EL (cell line): ENCODE measurements at regions not wholly inside any gene's neighbourhood (a gene's known extent, or its start where the extent isn't known, plus 50 kb on each side); places are given as distances from the start of the nearest gene placed in this dataset.

Source experiments
- DNase-seq: peaks from one replicate; pipeline ENCODE4 v3.0.0-alpha.2; 2016

DNA sequence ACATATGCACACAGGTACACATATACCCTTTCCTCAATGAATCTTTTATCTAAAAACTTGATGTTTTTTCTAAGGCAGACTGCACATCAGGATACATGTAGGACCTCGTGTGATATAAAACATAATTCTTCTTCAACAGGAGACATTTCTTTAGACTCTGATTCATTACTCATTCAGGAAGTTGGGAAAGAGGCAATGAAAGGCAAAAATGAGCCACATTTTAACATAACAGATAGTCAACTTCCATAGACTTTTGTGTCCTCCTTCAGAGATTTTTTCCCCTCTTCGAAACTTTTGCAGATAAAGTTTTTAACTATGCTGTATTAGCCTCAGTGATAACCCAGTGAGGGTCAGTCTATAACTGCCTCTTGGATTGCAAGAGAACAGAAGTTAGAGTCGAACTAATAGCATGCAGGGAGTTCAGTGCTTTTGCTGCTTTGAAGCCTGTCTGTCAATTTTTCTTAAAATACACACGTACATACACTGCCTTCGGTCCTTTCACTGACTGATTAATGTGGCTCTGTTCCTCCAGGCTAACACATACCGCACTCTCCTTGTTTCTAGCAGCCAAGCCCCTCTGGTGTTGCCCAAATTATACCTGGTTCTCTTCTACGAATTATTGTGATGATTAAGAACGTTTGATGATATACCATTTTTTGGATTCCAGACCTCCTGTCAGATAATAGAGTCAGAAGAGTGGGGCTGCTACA lies 562.5 kb upstream of the MAP3K7 start:
- DNase-seq: no peak

DNA sequence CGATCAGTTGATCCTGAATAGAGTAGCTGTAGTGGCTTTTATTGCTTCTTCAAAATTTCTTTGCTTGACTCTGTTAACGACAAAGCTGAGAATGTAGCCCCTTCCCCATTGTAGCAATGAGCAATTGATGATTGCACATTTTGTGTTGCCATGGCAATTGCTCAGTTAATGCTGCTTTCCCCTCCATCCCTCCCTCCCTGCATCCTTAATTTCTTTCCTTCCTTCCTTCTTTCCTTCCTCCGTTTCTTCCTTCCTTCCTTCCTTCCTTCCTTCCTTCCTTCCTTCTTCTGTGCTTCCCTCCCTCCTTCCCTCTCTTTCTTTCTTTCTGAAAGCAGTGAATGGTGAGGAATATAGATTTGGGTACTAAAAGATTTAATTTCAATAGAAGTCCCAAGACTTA lies 557.3 kb upstream of the MAP3K7 start:
- DNase-seq: no peak

DNA sequence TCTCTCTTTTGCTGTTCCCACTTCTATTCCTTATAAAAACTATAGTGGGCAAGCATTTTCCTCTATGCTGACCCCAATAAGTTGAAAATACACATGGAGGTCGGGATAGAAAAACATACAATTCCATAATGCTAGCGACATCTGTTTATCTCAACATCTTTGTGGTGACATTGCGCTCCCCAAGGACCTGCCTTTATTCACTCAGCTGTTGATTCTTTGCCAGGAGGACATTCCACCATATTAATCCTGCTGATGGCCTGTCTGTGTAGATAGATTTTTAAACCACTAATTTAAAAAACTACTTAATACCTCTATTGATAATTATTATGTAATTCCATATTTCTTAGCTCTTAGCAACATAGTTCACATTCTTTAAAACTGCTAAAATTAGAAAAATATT lies 555.3 kb upstream of the MAP3K7 start:
- DNase-seq: no peak

DNA sequence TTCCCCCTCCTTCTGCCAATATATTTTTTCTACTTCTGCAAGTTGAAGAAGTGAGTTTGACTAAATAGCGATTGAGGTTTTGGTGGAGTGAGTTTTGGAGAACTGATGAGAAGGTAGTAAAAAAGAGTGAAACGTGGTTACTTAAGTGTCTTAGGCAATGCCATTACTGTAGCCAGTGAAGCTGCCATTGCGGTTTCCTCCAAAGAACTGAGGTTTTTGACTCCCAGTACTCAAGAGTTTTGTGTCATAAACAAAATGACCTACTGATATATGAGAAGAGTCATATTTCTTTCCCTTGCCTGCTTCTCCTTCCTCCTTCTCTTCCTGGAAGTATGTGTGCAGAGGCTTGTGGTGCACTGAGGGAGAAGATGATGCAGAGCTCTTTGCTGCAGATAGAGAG lies 554.5 kb upstream of the MAP3K7 start:
- no peak for DNase-seq

DNA sequence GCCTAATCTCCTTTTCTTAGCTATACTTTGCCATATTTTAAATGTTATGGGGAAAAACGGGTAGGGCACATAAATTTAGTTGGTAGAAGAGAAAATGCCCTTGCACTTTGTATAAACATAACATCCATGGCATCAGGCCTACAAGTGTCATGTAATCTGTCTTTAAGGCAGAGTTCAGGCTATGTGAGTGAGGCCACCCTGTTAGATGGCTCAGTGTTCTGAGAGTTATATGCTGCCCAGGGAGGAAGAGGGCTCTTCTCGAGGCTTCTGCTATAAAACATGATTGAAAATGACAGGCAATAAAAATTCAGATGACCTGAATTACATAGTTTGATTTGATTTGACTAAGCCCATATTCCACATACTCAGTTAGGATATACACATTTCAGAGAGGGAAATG lies 553.6 kb upstream of the MAP3K7 start:
- DNase-seq: no peak

DNA sequence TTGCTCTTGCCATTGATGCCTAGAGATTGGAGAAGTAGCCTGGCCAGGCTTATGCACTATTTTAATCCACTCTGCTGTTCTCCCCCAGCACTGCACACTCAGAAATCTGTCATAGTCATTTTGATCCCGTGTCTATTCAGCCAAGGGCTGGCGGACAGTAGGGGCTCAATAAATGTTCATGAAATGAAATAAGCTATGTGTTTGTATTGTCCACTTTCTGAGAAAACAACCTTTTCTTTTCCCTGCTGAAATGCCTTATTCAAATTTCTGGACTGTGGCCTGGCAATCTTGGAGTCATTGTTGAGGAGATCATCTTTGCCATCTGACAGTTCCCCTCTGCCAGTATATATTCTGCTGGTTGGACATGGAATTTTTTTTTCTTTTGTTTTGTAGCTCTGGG lies 550.4 kb upstream of the MAP3K7 start:
- no peak for DNase-seq

DNA sequence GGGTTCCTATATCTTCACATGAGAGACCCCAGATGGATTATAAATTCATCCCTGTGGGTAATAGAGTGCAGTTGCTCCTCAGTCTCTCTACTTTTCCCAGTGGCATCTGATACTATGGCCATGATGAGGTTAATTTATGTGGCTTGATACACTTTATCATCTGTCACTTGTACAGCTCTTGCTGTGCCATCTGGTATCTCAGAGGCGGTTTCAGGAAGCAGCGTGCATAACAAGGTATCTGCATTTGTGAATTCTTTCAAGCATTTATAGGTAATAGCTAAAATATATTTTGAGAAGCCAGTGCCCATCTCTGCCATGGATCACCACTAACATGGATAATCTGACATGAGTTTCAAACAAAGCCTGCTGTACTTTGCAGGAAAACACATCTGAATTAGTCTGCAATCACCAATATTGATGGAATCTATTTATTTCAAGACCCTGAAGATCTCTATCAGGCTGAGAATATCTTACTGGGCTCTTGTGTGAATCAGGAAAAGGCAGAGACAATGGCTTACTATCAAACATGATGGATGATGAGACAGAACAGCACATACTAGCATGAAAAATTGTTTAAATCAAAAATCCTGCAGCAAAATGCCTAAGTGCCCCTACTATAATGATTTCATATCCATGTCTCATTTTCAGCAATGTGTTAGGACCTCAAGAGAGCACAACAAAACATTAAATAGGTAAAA lies 548.7 kb upstream of the MAP3K7 start:
- DNase-seq: no peak

DNA sequence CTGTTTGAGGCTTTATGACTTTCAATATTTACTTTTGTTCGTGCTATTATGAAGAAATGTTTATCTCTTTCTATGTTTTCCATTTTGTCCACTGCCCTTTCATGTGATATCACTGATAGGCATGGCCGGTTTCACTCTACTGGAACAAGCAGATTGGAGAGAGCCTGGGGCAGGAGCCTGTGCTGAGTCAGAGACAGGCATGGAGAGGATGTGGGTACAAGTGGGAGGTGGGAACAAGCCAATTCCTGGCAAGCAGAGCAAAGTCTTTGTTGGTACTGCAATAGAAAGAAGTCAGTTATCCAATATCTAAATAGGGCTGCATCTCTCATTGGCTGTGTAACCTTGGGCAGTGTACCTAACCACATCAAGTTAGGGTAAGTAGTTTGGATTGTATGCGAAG lies 545.6 kb upstream of the MAP3K7 start:
- DNase-seq: no peak

DNA sequence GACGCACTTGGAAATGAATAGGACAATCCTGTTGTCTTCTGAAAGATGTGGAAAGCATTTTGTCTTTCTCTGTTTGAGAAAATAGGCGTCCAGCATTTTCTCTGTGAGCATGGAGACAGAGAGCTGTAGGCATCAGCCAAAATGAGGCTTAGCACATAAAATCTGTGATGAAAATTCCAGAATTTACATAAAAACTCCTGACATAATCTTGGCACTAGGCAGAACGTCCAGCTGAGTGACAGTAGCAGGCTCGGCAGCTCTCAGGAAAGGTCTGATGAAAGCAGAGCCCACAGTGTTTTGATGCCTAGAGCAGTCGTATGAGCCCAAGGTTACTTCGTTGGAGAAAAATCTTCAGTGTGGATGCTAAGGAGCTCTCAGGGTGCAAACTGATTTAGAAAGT lies 543.3 kb upstream of the MAP3K7 start:
- no peak for DNase-seq

DNA sequence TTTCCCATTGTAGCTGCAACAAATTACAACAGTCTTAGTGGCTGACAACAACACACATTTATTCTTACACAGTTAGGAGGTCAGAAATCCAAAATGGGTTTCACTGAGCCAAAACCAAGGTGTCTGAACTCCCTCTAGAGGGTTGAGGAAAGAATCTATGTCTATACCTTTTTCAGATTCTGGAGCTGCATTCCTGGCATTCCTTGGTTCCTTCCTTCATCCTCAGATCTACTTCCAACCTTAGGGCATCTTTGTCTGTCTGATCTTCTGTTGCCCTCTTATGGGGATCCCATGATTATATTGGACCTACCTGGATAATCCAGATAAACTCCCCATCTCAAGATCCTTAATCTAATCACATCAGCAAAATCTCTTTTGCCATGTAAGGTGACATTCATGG lies 540.9 kb upstream of the MAP3K7 start:
- DNase-seq: no peak

DNA sequence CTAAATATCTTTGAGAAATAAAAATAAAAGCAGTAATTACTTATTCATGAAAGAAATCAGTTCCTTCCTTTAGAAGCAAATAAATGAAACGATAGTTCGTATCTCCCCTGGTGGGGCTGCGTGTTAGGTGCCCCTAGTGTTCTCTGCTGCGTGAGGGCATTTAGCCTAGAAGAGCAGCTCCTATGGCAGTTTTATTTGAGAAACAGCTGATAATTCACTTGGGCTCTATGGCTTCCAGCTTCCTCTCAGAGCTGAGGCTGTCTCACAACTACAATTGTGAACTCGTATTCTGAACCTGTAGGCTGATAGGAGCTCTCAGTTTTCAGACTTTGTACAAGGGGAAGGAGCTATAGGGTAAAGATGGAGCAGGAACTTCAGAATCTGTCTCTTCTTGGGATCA lies 540.0 kb upstream of the MAP3K7 start:
- no peak for DNase-seq

DNA sequence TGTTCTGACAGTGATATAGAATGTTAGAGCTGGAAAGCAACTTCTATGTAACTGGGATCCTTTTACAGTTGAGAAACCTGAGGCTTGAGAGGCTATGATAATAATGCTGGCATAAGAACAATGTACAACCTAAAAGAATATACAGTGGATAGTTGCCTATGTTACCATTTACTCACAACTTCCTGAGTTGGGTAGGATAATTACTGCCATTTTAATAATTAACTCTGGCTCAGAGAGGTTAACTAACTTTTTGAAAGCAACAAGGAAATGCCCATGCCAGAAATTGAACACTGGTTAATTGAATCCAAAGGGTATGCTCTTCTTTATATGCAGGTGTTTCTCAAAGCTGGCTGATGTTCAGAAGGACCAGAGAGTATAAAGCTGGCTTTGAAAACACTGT lies 530.7 kb upstream of the MAP3K7 start:
- no peak for DNase-seq

DNA sequence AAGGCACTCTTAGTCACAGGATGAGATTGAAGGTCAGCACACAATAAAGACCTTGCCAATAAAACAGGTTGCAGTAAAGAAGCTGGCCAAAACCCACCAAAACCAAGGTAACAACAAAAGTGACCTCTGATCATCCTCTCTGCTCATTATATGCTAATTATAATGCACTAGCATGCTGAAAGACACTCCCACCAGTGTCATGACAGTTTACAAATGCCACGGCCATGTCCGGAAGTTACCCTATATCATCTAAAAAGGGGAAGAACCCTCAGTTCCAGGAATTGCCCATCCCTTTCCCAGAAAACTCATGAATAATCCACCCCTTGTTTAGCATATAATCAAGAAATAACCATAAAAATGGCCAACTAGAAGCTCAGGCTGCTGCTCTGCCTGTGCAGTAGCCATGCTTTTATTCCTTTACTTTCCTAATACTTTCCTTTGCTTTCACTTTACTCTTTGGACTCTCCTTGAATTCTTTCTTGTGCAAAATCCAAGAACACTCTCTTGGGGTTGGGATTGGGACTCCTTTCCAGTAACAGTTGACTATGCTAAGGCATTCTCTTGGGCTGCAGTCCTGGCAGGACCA lies 527.3 kb upstream of the MAP3K7 start:
- DNase-seq: no peak

DNA sequence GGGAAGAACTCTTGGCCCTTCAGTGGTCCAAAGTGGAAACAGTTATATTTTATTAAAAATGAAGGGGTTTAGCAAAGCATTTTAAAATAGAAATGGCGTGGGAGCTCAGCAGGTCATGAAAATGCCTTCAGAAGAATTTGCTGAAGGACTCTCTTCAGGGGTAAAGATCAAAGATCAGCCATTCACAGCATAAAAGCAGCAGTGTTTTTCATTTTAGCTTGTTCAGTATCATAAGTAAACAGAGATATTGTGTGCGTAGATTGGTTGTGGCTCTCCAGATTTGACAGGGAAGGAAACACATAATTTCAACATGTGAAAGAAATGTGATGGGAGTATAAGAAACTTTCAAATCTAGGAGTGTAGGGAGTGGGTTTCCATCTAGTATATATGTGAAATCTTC lies 519.2 kb upstream of the MAP3K7 start:
- DNase-seq: no peak

DNA sequence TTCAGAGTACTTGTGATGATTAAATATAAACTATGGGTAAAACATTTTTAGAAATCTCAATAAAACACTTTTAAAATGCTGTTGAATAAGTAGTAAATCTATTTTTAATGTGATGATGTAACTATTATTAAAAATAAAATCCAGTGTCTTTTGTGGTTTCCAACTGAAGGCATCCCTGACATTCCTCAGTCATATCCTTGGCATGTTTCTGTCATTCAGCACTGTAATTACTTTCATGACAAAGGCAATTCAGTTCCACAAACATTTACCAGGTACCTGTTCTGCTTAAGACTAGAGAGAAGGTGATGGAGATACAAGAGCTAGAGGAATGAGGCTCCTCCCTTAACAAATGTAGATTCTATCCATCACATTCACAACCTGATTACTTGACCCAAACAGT lies 518.7 kb upstream of the MAP3K7 start:
- DNase-seq: no peak

DNA sequence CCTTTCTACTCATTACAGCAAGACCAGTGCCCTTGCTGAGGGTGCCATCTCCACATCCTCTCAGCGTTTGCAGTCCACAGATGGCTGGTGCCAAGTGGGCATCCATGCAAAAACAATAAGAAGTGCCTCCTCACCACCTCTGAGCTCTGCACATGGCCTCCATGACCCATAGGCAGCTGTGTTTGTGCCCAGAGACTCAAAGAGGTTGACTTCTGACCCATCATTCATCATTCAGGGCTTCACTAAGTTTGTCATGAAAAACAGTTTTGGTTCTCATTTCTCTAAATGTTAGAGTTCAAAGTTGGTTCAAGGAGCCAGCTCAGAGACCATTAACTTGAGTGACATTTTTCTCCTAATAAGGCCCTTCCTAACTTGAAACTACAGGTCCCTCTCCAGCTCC lies 512.6 kb upstream of the MAP3K7 start:
- DNase-seq: no peak

DNA sequence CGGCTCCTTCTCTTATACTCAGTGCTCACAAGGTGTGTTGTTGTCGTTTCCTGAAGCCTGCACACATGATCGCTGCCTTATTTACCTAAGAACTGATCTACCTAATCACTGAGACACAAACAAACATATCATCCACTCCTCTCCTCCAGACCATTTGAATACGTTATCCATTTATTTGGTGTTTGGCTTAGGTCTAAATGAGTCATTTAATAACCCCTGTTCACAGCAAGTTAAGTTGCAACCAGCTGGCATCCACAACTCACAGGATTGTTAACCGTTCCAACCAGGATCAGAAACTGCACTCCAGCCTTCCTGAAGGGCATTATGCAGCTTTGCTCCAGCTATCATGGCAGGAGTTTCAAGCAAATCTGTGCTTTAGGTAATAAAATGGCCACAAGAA lies 511.1 kb upstream of the MAP3K7 start:
- DNase-seq: no peak

DNA sequence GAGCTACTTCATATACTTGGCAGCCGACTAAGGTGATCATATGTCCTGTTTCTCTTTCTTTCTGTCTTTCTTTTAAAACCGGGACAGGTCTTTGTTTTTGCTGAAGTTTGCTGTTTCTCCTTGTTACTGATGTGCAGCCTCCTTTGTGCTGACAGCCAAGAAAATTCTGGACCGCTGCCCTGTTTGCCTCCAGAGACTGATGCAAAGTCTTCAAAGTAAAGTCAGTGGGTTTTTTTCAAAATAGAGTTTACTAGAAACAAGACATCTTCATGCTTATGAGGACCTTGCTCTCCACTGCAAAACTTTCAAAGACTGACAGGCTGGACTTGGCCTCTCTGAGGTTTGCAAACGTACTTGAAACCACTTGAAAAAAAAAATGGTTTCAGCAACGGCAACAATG lies 510.5 kb upstream of the MAP3K7 start:
- DNase-seq: no peak

DNA sequence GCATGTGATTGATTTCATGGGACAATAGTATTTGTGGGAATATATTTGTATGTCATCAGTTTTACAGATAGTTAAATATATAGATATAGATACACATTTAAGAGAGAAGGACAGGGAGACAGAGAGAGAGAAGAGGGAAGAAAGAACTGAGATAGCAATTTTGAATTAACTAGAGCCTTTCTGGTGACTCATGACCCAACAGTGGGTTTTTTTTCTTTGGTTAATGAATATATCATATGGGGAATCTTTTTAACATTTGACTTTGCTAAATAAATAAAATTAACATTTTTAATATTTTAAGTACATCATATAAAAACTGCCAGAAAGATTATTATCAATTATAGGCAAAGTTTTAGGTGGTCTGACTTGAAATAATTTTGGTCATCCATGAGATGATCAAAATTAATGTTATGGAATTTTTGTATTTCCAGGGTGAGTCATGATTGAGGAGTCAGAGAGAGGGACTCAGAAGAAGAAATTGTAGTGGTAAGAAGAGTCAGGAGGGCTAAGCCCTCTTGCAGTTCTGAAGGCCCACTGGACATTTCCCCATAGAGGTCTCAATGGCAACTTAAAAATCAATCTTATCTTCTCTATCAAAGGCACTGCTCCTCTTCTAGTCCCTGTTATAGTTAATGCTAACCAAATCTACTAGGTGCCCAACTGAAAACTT lies 508.1 kb upstream of the MAP3K7 start:
- no peak for DNase-seq

DNA sequence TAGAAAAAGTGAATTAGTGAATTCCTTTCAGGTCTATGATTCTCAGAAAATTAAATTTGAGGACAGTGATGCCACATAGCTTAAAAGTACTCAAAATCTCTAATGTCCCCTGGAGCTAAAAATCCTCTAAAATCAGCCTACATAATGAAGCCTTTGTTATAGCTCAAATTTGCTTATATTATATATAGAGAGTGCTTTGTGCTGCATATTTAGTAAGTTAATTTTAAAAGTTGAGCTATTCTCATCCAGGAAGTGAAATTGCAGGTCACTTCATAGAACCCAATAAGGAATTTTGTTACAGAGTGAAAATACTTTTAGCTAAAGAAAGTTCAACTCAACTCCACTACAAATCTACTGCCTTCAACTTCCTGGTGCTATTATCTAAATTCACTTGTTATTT lies 507.5 kb upstream of the MAP3K7 start:
- no peak for DNase-seq

DNA sequence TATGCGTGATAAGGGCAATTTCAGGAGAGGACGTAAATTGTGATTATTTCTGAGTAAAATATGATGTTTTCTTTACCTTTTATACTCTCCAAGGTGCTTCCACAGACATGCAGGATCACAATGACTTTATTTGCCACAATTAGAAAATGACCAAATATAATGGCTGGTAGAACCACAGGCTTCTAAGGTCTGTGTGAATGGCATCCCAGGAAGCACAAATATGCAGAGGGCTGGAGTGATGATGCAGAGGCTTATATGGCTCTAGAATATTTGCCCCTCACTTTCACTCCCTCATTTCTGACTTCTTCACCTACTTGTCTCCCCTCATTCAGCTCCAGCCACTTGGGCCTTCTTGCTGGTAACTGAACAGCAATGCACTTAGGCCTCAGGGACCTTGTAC lies 502.1 kb upstream of the MAP3K7 start:
- no peak for DNase-seq

DNA sequence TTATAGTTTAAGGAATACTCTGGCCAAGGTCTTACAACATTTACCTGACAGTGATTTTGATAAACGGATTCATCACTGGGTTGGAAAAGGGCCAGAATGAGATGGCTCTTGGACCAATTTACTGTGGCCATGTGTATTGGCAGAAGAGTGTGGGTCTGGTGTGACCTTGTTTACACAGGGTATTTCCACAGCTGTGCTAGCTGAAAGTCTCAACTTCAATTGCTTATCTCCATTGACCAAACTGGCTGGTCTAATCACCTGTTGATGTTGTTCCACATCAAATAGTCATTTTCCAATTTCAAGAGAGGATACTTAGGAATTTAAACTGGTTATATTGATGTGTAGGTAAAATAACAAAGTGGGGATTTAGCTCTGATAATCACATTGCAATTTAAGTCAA lies 501.6 kb upstream of the MAP3K7 start:
- DNase-seq: no peak

DNA sequence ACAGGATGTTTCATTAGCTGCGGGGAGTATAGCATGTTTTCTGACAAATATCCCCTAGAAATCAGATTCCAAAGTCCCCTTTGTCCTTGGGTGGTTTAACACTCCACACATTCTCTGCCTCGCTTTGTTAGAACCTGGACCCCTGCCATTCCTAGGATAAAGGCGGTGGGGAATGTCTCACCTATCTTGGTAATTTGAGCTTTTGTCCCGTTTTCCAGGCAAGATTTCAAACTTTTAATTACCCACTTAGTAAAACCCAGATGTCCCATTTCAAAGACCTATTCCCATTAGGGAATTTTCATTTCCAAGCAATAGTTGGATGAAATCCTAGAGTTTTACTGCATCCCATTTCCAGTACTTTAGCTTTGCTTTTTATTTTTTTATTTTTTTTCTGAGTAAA lies 501.0 kb upstream of the MAP3K7 start:
- no peak for DNase-seq

DNA sequence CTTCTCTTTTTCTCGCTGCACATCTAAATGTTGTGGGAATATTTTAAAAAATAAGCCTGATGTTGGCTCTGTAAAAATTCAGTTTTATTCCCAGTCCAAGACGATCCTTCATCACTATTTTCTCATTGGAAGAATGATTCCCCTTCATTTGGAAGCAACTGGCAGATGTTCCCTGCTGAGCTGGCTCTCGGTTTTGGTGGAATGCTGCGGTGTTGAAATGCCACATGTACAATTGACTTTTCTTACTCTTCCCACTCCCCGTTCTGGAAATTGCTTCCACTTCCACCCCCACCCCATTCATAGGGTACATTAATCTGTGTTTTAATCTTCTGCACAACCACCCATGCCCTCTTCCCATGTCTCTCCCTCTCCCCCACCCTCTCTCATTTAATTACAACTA lies 496.3 kb upstream of the MAP3K7 start:
- DNase-seq: no peak
